Ramos (cell line): ENCODE measurements at regions not wholly inside any gene's neighbourhood (a gene's known extent, or its start where the extent isn't known, plus 50 kb on each side); places are given as distances from the start of the nearest gene placed in this dataset.

Experiments
- in situ Hi-C: fragments of 300-500 bp; cut with MboI; formaldehyde crosslinking; loops from one replicate; pipeline ENCODE4 v1.14.3; 2022; ENCODE audit warnings: low sequenced_read_pairs; ENCODE audit not compliant: unreplicated experiment

DNA sequence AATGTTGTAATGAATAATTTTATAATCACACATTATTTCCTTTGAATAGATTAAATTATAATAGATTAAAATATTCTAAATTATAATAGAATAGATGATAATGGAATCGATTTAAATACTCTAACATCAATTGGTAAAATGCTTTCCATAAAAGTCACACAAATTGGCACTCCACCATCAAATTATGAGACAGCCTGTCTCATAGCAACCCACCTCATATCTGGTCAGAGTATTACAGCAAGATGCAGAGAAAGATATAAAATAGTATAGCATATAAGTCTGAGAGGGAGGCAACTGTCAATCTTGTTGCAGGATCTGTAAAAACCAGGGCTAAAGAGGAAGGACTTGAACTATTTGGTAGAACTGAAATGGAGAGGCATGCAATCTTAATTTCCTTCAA is 98.4 kb upstream of the NCKAP5 start:
- in situ Hi-C loops, result no loop called here

DNA sequence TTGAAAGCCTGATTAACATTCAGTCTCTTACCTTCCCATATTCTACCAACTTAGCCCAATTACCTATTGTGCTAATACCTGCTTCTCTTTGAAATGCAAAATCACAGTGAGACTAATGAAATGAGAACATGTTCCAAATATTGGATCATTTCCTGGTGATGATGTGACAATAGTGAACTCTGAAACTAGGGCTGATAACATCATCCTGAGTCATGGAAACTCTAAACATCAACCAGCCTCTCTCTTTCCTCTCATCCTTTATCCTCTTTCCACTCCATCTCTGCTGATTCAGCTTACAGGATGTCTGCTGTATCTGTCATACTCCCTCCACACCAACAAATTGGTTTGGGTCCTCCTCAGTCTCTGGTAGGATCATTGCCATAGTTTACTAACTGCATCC is 98.8 kb upstream of the NCKAP5 start:
- in situ Hi-C loops, result no loop called here

- in situ Hi-C loops, result no loop called here
Observed at GRCh38 chr2:133667968-133668367, 99.7 kb upstream of the NCKAP5 start.

- in situ Hi-C loops, result no loop called here
Observed at GRCh38 chr2:133668547-133668946, 100.3 kb upstream of the NCKAP5 start.

DNA sequence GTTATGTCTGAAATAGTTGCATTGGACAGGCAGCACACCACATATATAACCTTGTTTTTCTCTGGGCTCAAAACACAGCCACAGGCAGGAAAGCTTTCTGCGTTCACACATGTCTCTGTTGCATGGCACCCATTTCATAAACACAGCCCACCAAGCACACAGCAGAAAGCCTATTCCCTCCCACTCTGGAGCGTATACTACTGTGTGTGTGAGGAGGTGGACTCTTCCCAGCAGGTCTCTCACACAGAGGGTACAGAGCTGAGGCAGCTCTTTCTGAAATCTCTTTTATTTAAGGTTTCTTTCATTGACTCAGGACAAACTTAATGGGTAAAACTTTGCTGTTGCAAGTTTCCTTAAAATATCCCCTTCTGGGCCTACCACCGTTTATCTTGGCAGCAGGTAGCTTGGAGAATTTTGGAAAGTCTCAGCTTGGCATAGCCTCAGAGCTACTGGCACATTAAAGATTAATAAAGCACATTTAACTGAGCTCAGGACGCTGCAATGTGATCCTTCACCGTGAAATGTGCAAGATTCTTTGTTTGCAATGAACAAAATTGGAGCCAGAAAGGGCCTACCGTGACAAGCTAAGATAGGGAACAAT is 105.1 kb upstream of the NCKAP5 start:
- in situ Hi-C loops, result no loop called here

DNA sequence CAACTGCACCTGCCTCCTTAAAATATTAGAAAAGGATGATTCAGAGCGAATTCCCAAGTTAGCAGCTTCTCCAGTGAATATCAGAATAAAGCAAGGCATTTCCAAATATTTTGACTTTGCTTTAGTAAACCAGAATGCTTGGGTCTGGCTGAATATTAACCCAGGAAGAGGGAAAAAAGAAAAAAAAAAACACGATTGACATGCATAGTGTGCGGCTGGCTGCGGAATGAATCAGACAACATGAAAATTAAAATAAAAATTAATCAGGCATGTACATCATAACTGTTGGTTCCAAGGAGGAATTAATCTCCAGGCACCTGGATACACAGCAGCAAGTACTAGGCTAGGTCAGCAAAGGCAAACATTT is 105.8 kb upstream of the NCKAP5 start:
- in situ Hi-C loops, result no loop called here

GRCh38 chr2:133674433-133675331 is 106.4 kb upstream of the NCKAP5 start:
- in situ Hi-C loops, result no loop called here

DNA sequence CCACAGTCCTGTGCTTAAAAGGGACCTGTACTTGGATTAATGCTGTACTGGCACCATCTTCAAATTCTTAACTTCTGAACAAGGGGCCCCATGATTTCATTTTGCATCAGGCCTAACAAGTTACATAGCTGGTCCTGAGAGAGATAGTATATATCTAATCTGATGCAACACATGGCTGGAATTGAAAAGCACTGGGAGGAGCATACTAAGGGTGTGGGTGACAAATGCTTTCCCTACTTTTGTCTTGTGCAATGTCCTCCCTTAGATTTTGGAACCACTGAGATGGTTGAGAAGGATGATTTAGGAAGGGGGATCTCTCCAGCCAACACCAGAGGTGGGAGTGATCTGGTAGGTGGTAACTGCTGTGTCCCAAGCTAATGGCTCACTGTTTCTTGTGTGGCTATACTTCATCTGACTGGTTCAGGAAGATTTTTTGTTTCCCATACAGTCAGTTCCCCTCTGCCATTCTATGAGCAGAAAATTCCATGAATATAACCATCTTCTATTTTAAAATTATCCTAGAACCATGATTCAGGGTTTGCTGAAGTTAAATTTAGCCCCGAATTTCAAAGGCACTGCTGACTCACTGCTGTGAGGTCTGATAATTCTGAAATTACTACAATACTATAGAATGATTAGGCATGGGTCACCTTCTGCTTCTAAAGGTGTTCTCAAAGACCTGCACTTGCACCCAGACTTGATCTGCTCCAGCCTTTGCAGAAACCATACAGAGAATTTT is 108.3 kb upstream of the NCKAP5 start:
- in situ Hi-C loops, result no loop called here

- in situ Hi-C loops, result no loop called here
Observed at GRCh38 chr2:133680343-133681049, 112.2 kb upstream of the NCKAP5 start.

DNA sequence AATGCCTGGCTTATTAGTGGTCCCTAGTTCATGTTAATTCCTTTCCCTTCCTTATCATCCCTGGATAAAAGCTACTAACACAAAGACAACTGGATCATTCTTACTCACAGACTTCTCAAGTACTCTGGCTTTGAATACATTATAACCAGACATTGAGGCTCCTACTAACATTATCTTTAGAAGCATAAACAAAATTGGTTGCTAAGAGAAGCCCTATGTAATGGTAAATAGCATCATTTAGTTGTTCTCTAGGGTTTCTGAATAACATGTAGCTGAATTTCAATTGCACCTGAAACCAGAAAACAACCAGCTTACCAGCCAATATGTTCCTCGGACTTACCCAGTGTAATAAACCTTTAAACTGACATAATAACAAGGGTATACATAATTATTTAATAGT is 114.1 kb upstream of the NCKAP5 start:
- in situ Hi-C loops, result no loop called here

- in situ Hi-C loops, result no loop called here
Observed at GRCh38 chr2:133682906-133683305, 114.6 kb upstream of the NCKAP5 start.

DNA sequence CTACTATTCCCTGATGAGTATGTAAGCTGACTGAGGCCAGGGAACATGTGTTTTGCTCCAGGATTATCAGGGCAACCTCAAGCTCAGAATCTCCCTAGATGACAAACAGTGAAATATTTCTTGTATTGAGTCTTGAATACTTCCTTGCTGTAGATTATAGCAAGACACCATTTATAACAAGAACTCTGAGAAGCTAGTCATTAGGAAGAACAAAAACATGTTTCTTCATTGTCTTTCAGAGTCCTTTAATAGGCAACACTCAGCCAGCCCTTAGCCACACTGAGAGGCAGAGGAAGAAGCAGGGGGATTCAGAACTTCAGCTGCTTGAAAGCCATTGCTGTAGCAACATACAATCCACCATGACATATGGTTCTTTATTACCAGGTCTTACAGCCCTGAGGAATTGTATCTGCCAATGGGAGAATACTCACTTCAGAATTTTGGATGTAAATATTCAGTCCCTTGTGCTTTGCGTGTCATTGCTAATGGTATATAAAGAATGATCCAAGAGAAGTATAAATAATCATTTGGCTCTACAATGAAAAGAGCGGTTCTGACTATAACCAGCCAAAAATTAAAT is 117.5 kb upstream of the NCKAP5 start:
- in situ Hi-C loops, result no loop called here

DNA sequence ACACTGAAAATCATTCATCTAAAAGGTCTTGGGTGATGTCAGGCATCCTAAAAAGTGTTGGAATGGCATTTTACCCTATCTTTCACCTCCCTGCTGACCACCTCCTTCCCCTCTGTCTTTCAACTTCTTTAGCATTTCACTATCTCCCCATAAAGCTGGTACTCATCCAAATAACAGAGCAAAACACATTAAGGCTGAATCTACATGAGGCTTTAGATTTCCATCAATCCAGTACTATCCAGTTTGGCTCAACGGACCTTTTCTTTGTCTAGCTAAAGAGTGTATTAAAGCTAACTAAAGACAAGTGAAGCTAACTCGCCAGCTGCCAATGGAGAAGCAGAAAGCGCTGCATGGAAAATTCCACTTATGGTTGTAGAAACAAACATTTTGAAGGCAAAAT is 122.5 kb upstream of the NCKAP5 start:
- in situ Hi-C loops, result no loop called here

- in situ Hi-C loops, result no loop called here
Observed at GRCh38 chr2:133691336-133691735, 123.1 kb upstream of the NCKAP5 start.

GRCh38 chr2:133705287-133705686 is 137.0 kb upstream of the NCKAP5 start:
- in situ Hi-C loops, result no loop called here

DNA sequence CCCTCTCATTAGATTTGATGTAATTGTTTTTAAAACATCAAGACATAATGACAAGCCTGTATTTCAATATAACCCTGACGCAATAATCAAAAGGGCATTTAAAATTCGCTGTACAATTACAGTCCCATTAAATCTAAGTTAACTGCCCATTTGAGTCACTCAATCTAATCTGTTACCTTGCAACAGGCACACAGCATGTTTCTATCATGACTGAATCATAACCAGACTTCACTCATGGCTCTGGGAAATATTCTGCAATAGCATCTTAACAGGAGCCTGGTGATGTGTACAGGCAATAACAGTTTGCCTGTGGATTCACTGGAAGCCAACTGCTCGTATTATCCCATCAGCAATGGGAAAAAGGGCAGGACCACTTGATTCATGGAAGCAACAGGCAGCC is 142.3 kb upstream of the NCKAP5 start:
- in situ Hi-C loops, result no loop called here

GRCh38 chr2:133711201-133711600 is 142.9 kb upstream of the NCKAP5 start:
- in situ Hi-C loops, result no loop called here

DNA sequence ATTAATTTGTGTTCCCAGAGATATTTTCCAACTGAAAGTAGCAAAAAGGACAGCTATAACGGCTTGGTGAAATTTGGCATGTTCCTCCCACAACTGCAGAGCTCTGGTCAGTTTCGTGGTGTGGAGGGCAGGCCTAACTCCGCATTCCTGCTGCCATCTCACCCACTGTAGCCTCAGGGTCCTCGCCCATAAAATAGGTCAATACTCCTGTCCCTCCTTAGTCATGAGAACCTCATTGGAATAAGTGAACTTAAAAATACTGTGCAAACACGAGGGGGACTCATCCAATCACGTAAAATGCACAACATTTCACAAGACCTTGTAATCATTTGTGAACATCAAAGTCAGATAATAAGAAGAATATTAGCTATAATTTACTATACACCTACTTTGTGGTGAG is 143.5 kb upstream of the NCKAP5 start:
- in situ Hi-C loops, result no loop called here

DNA sequence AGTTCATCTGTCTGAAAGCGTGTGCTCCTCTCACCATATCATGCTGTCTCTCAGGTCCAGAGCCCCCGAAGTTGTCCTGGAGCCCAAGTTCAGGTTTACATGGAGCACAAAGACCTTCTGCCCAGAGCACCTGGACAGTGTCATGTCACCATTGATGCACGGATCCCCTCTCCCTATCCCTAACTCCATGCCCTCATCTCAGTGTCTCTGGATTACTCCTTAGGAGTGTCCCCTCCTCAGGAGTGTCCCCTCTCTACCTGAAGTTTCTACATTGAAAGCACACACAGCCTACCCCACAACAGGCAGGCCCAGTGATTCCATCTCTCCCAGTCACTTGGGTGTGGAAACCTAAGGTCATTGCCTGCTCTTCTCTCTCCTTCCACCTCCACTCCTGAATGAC is 144.1 kb upstream of the NCKAP5 start:
- in situ Hi-C loops, result no loop called here

GRCh38 chr2:133713049-133713580 is 144.9 kb upstream of the NCKAP5 start:
- in situ Hi-C loops, result no loop called here
